ENCODE measurements at regions not wholly inside any gene's neighbourhood (a gene's known extent, or its start where the extent isn't known, plus 50 kb on each side); places are given as distances from the start of the nearest gene placed in this dataset.

DNA sequence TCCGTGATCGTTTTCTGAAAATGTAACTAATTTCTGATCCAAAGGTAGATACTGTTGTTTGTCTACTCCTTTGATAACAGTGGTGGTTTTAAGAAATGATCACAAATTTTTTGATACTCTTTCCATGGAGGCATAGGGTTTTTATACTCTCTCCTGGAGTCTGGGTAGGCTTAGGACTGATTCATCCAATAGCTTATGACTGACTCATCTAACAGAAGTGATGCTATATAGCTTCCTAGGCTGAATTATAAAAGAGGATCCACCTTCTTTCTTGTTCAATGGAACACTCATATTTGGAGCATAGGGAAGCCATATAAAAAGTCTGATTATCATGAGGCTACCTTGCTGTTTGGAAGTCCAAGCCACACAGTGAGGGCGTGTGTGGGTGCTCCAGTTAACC is 84.3 kb downstream of the CHST2 start:
- Histone ChIP-seq H3K9me3 (ENCODE audit: control insufficient read depth, insufficient read depth, low read length) (no peaks in the 10 kb centered on the region), H3K4me3 (ENCODE audit: low read depth, low read length) (no peak overlapping the region), H3K4me1 (ENCODE audit: control insufficient read depth, insufficient read depth, low read length) (peaks cover 4% of the 10 kb centered on the region), H3K27me3 (ENCODE audit: control insufficient read depth, insufficient read depth, low read length) (no peaks in the 10 kb centered on the region), H3K27ac (ENCODE audit: low read depth, low read length) (no peak overlapping the region), H3K36me3 (ENCODE audit: control insufficient read depth, insufficient read depth, low read length) (no peaks in the 10 kb centered on the region)
- DNase-seq (ENCODE audit: low read depth in 4 of 6, low spot score in 6 of 6): no peak
- 100% methylated on average over 1 of the region's 3 CpGs for WGBS (ENCODE audit: insufficient coverage)

DNA sequence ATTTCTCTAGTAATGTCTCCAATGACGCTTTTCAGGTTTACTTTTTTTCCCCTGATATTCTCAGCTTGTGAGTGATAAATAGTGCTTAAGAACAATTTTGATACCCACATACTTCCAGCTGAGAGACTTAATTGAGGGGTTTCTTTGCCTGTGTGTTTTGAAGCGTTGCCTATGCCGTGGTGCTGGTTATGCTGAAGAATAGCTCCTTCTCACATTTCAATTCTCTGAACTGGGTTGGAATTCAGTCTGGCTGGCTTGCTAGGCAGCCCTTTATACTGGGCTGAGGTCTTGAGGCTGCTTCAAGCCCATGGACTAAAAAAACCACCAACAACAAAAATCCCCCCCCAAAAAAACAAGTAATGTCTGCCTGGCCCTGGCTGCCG is 87.4 kb downstream of the CHST2 start:
- Histone ChIP-seq H3K27ac (ENCODE audit: low read depth, low read length) (no peak overlapping the region), H3K9me3 (ENCODE audit: control insufficient read depth, insufficient read depth, low read length) (no peaks in the 10 kb centered on the region), H3K4me1 (ENCODE audit: control insufficient read depth, insufficient read depth, low read length) (peaks cover 8% of the 10 kb centered on the region), H3K4me3 (ENCODE audit: low read depth, low read length) (no peak overlapping the region), H3K36me3 (ENCODE audit: control insufficient read depth, insufficient read depth, low read length) (no peaks in the 10 kb centered on the region), H3K27me3 (ENCODE audit: control insufficient read depth, insufficient read depth, low read length) (no peaks in the 10 kb centered on the region)
- DNase-seq (ENCODE audit: low read depth in 4 of 6, low spot score in 6 of 6): peak in 1 of 6 donors; percentile 37
- WGBS (ENCODE audit: insufficient coverage): 50% methylated on average over 1 of the region's 4 CpGs

DNA sequence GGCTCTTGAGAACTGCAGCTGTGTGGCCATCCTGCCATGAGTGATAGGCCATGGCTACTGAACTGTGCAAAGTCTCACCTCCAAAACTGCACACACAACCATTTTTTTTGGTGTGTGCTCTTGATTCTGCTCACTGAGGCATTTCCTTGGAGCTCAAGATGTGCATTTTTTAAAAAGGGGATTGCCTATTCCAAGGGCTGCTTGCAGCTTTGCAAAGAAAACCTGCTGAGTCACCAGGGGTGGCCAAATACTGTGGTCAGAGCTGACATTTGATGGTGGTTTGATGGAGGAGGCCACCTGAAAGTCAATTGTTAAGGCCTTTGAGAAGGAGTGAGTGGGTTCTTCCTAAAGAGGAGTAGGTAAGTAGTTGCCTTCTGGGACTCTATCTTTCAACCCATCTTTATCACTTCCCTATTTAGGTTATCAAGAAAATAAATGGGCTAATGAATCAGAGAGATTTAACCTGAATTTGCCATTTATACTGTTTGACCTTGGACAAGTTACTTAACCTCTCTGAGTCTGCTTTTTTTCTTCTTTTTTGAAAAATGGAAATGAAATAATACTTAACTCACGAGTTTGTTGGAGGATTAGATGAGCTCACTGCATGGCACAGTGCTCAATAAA is 87.9 kb downstream of the CHST2 start:
- WGBS (ENCODE audit: insufficient coverage): no CpG with 5 or more reads among the region's 1 CpG
- Histone ChIP-seq H3K4me3 (ENCODE audit: low read depth, low read length) (no peak overlapping the region), H3K4me1 (ENCODE audit: control insufficient read depth, insufficient read depth, low read length) (peaks cover 8% of the 10 kb centered on the region), H3K9me3 (ENCODE audit: control insufficient read depth, insufficient read depth, low read length) (no peaks in the 10 kb centered on the region), H3K27ac (ENCODE audit: low read depth, low read length) (no peak overlapping the region), H3K36me3 (ENCODE audit: control insufficient read depth, insufficient read depth, low read length) (no peaks in the 10 kb centered on the region), H3K27me3 (ENCODE audit: control insufficient read depth, insufficient read depth, low read length) (no peaks in the 10 kb centered on the region)
- no peak for DNase-seq (ENCODE audit: low read depth in 4 of 6, low spot score in 6 of 6)

DNA sequence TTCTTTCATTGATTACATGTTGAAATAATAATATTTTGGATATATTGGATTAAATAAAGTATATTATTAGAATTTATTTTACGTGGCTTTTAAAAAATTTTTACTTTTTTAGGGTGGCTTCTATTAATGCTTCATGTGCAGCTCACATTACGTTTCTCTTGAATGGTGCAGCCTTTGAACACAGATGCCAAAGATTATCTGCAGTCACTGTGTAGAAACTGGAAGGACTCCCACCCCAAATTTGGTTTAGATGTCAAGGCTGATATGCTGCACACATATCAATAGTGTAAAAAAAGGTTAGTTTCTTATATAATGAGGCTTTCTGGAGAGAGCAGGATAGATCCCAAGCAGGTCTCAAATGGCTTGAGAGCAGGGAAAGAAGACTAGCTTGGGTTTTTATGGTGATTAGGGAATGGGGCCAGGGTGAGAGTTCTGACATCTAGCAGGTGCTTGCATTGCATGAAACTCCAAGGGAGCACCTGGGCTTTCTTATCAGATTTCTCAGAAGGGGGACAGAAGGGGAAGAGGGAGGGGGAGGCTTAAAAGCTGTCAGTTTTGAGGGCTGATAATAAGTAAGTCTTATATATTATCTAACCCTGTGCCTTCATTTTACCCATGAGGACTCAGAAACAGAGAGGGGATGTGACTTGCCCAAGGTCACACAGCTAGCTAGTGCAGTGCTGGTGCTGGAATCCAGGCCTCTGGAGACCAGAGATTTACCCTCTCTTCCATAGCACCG is 89.6 kb downstream of the CHST2 start:
- H3K27ac ChIP-seq (ENCODE audit: low read depth, low read length): no peak overlapping the region
- no peak for DNase-seq (ENCODE audit: low read depth in 4 of 6, low spot score in 6 of 6)
- no peak overlapping the region for H3K4me3 ChIP-seq (ENCODE audit: low read depth, low read length)
- H3K36me3 ChIP-seq (ENCODE audit: control insufficient read depth, insufficient read depth, low read length): no peaks in the 10 kb centered on the region
- H3K4me1 ChIP-seq (ENCODE audit: control insufficient read depth, insufficient read depth, low read length): peaks cover 8% of the 10 kb centered on the region
- H3K27me3 ChIP-seq (ENCODE audit: control insufficient read depth, insufficient read depth, low read length): no peaks in the 10 kb centered on the region
- no peaks in the 10 kb centered on the region for H3K9me3 ChIP-seq (ENCODE audit: control insufficient read depth, insufficient read depth, low read length)
- no CpG with 5 or more reads among the region's 3 CpGs for WGBS (ENCODE audit: insufficient coverage)

DNA sequence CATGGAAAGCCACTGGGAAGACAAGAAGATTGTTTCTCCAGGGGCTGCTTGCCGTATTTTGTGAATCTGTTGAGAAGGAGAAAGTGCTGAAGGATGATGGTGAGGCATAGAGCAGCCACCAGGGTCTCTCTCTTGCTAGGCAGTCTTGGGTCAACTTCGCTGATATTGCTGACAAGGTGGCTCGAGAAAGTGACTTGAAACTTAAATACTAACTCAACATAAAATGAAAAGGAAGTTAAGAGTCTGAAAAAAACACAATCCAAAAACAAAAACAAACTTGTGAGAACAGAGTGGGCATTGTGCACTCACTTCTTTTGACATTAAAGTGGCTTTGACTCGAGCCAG is 90.1 kb downstream of the CHST2 start:
- H3K4me1 ChIP-seq (ENCODE audit: control insufficient read depth, insufficient read depth, low read length): peaks cover 8% of the 10 kb centered on the region
- no peaks in the 10 kb centered on the region for H3K9me3 ChIP-seq (ENCODE audit: control insufficient read depth, insufficient read depth, low read length)
- no peak overlapping the region for H3K4me3 ChIP-seq (ENCODE audit: low read depth, low read length)
- no peaks in the 10 kb centered on the region for H3K36me3 ChIP-seq (ENCODE audit: control insufficient read depth, insufficient read depth, low read length)
- no peak for DNase-seq (ENCODE audit: low read depth in 4 of 6, low spot score in 6 of 6)
- H3K27me3 ChIP-seq (ENCODE audit: control insufficient read depth, insufficient read depth, low read length): no peaks in the 10 kb centered on the region
- WGBS (ENCODE audit: insufficient coverage): 40% methylated on average over 1 of the region's 4 CpGs
- peak overlapping the region; percentile 49 for H3K27ac ChIP-seq (ENCODE audit: low read depth, low read length)

DNA sequence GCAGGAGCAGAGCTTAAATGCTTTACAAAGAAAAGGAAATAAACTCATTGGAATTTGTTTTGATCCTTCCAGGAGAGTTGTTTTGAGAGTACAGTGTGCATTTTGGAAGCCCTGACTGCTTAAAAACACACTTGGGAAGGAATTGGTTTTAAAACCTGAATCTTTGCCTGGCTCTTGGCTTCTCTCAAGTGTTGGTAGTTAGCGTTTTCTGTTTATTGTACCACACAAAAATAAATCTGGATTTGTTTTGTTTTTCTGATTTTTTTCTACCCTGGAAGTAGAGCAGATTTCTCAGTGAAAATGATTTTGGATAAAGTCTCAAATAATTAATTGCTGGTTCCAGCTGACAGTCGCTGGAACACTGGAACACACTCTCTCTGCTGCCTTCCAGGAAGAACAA is 90.6 kb downstream of the CHST2 start:
- peaks cover 8% of the 10 kb centered on the region for H3K4me1 ChIP-seq (ENCODE audit: control insufficient read depth, insufficient read depth, low read length)
- H3K27me3 ChIP-seq (ENCODE audit: control insufficient read depth, insufficient read depth, low read length): no peaks in the 10 kb centered on the region
- no peaks in the 10 kb centered on the region for H3K9me3 ChIP-seq (ENCODE audit: control insufficient read depth, insufficient read depth, low read length)
- WGBS (ENCODE audit: insufficient coverage): 38% methylated on average over 1 of the region's 2 CpGs
- H3K4me3 ChIP-seq (ENCODE audit: low read depth, low read length): no peak overlapping the region
- peak in 1 of 6 donors; percentile 66 for DNase-seq (ENCODE audit: low read depth in 4 of 6, low spot score in 6 of 6)
- no peaks in the 10 kb centered on the region for H3K36me3 ChIP-seq (ENCODE audit: control insufficient read depth, insufficient read depth, low read length)
- peak overlapping the region; percentile 49 for H3K27ac ChIP-seq (ENCODE audit: low read depth, low read length)

DNA sequence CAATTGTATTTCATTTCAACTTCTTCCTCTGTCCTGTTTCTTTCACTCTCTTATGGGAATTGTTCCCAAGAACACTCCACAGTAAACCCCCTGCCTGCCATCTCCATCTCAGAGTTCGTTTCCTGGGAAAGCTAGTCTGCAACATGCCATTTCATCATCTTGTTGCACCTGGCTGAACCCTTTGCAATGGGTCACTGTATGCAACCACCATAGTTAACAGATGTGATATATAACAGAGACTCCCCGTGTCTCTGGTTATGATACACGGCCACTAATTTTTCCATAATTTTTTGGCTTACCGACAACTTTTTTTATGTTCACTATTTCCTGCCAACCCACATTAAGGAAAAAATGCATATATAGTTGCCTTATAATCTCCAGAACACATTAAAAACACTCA is 95.5 kb downstream of the CHST2 start:
- no peak for DNase-seq (ENCODE audit: low read depth in 4 of 6, low spot score in 6 of 6)
- Histone ChIP-seq H3K27me3 (ENCODE audit: control insufficient read depth, insufficient read depth, low read length) (no peaks in the 10 kb centered on the region), H3K4me3 (ENCODE audit: low read depth, low read length) (no peak overlapping the region), H3K4me1 (ENCODE audit: control insufficient read depth, insufficient read depth, low read length) (no peaks in the 10 kb centered on the region), H3K9me3 (ENCODE audit: control insufficient read depth, insufficient read depth, low read length) (no peaks in the 10 kb centered on the region), H3K36me3 (ENCODE audit: control insufficient read depth, insufficient read depth, low read length) (no peaks in the 10 kb centered on the region), H3K27ac (ENCODE audit: low read depth, low read length) (no peak overlapping the region)
- WGBS (ENCODE audit: insufficient coverage): 100% methylated on average over 2 of the region's 4 CpGs
